H1 (cell line): ENCODE measurements at regions not wholly inside any gene's neighbourhood (a gene's known extent, or its start where the extent isn't known, plus 50 kb on each side); places are given as distances from the start of the nearest gene placed in this dataset.

Experiments used
- CTCF ChIA-PET: fragments of 300-600 bp; sonication (Branson Sonifier 250); formaldehyde crosslinking; loops from one replicate; lab custom pipeline; 2021; ENCODE audit not compliant: partially characterized antibody; lab: Charles Lee
- POLR2A ChIA-PET: fragments of 300-600 bp; sonication (Branson Sonifier 250); formaldehyde crosslinking; loops from one replicate; lab custom pipeline; 2021; ENCODE audit warnings: inconsistent platforms; ENCODE audit not compliant: partially characterized antibody; lab: Charles Lee
- DNase-seq, 2 experiments: peaks; one replicate each; pipeline versions ENCODE4 v3.0.0 to v3.0.0-alpha.2; 2010 to 2022; ENCODE audit warnings: low spot score in 2 of 2, low read depth in 1 of 2, mixed read lengths in 1 of 2
- FAIRE-seq: peaks from 2 replicates; lab custom pipeline; 2011; peaks lifted over from hg19 to GRCh38; lab: Jason Lieb, UNC
- H2AFZ ChIP-seq: 2 replicates; pipeline ENCODE4 v1.8.1; 2012; ENCODE audit warnings: low read length, inconsistent platforms
- H2AK5ac ChIP-seq: 2 replicates; pipeline ENCODE4 v1.6.1; 2013; ENCODE audit warnings: low read depth, low read length
- H2BK120ac ChIP-seq: replicated peaks from 2 replicates; pipeline ENCODE3; 2013; ENCODE audit warnings: low read depth, low read length, inconsistent platforms
- H2BK12ac ChIP-seq: 2 replicates; pipeline ENCODE4 v1.6.1; 2013; ENCODE audit warnings: low read depth, low read length
- H2BK15ac ChIP-seq: 2 replicates; pipeline ENCODE4 v1.6.1; 2013; ENCODE audit warnings: low read length
- H2BK20ac ChIP-seq: 2 replicates; pipeline ENCODE4 v1.6.1; 2013; ENCODE audit warnings: low read length
- H2BK5ac ChIP-seq: 2 replicates; pipeline ENCODE4 v1.6.1; 2013; ENCODE audit warnings: low read depth, low read length
- H3K14ac ChIP-seq: 2 replicates; pipeline ENCODE4 v1.6.1; 2013; ENCODE audit warnings: inconsistent platforms; ENCODE audit not compliant: insufficient read length
- H3K18ac ChIP-seq: 2 replicates; pipeline ENCODE4 v1.6.1; 2013; ENCODE audit warnings: low read length; ENCODE audit errors: extremely low read depth
- H3K23ac ChIP-seq: 2 replicates; pipeline ENCODE4 v1.6.1; 2013; ENCODE audit warnings: inconsistent platforms; ENCODE audit not compliant: insufficient read length
- H3K23me2 ChIP-seq: 2 replicates; pipeline ENCODE4 v1.6.1; 2013; ENCODE audit warnings: low read depth, low read length
- H3K27ac ChIP-seq: 2 replicates; pipeline ENCODE4 v1.6.1; 2011; ENCODE audit warnings: low read depth, low read length, inconsistent platforms
- H3K27me3 ChIP-seq, 4 experiments: replicated peaks in 1 of 4; 1 replicate in 1 of 4; 2 replicates in 3 of 4; pipeline versions ENCODE4 v1.6.1 to v1.8.1; 2011 to 2013; ENCODE audit warnings: low read length in 3 of 4, mild to moderate bottlenecking in 3 of 4, inconsistent platforms in 2 of 4, mixed read lengths in 2 of 4, moderate library complexity in 1 of 4; ENCODE audit not compliant: control insufficient read depth in 3 of 4, insufficient read depth in 3 of 4; ENCODE audit errors: extremely low read depth in 1 of 4
- H3K36me3 ChIP-seq, 4 experiments: 2 replicates each; pipeline versions ENCODE4 v1.6.1 to v1.8.1; 2011 to 2013; ENCODE audit warnings: mild to moderate bottlenecking in 4 of 4, low read length in 3 of 4, moderate library complexity in 2 of 4, control low read depth in 1 of 4, inconsistent platforms in 1 of 4; ENCODE audit not compliant: insufficient read depth in 4 of 4, control insufficient read depth in 2 of 4
- H3K4ac ChIP-seq: replicated peaks from 2 replicates; pipeline ENCODE3; 2013; ENCODE audit warnings: low read length, low read depth, mixed read lengths, inconsistent platforms; ENCODE audit not compliant: insufficient read length
- H3K4me1 ChIP-seq, 4 experiments: replicated peaks in 1 of 4; 1 replicate in 1 of 4; 2 replicates in 3 of 4; pipeline versions ENCODE4 v1.6.1 to v1.8.1; 2011 to 2013; ENCODE audit warnings: low read length in 3 of 4, inconsistent platforms in 2 of 4, mixed read lengths in 1 of 4; ENCODE audit not compliant: insufficient read depth in 4 of 4, control insufficient read depth in 3 of 4
- H3K4me2 ChIP-seq, 2 experiments: 2 replicates each; pipeline versions ENCODE4 v1.6.1 to v1.8.1; 2011 to 2013; ENCODE audit warnings: low read depth in 2 of 2, low read length in 2 of 2, control low read depth in 1 of 2, inconsistent platforms in 1 of 2, mild to moderate bottlenecking in 1 of 2; ENCODE audit not compliant: insufficient read depth in 1 of 2
- H3K4me3 ChIP-seq, 4 experiments: fragments of 200-600, 300-600 bp in 1 of 4; sonication (generic), shearing (Covaris generic), sonication (Bioruptor Twin) in 1 of 4; 2 replicates each; pipeline versions ENCODE4 v1.5.1 to v1.8.1; 2011 to 2016; ENCODE audit warnings: low read length in 4 of 4, low read depth in 3 of 4, control low read depth in 2 of 4, inconsistent platforms in 2 of 4, mild to moderate bottlenecking in 2 of 4, mixed read lengths in 1 of 4, moderate library complexity in 1 of 4; ENCODE audit not compliant: insufficient read depth in 2 of 4; ENCODE audit errors: extremely low read depth in 1 of 4
- H3K56ac ChIP-seq: replicated peaks from 2 replicates; pipeline ENCODE3; 2013; ENCODE audit warnings: low read depth, mild to moderate bottlenecking, mixed read lengths, low read length, inconsistent platforms; ENCODE audit not compliant: insufficient read length
- H3K79me1 ChIP-seq: 2 replicates; pipeline ENCODE4 v1.6.1; 2013; ENCODE audit warnings: low read depth, low read length, control low read depth
- H3K79me2 ChIP-seq, 2 experiments: 2 replicates each; pipeline versions ENCODE4 v1.6.1 to v1.8.1; 2012 to 2013; ENCODE audit warnings: low read length in 2 of 2, mild to moderate bottlenecking in 2 of 2, inconsistent platforms in 1 of 2; ENCODE audit not compliant: insufficient read depth in 2 of 2, control insufficient read depth in 1 of 2
- H3K9ac ChIP-seq, 4 experiments: replicated peaks in 1 of 4; 1 replicate in 1 of 4; 2 replicates in 3 of 4; pipeline versions ENCODE4 v1.6.1 to v1.8.1; 2011 to 2013; ENCODE audit warnings: low read depth in 3 of 4, low read length in 3 of 4, control low read depth in 2 of 4, mild to moderate bottlenecking in 2 of 4, moderate library complexity in 2 of 4, inconsistent platforms in 1 of 4; ENCODE audit errors: extremely low read depth in 1 of 4
- H3K9me3 ChIP-seq, 2 experiments: 2 replicates each; pipeline versions ENCODE4 v1.6.1 to v1.8.1; 2012 to 2013; ENCODE audit warnings: mild to moderate bottlenecking in 2 of 2, moderate library complexity in 2 of 2, control low read depth in 1 of 2, inconsistent platforms in 1 of 2, low read depth in 1 of 2, low read length in 1 of 2, mixed read lengths in 1 of 2; ENCODE audit not compliant: insufficient read depth in 2 of 2
- H4K20me1 ChIP-seq, 2 experiments: replicated peaks in 1 of 2; 2 replicates each; pipeline versions ENCODE3 to v1.8.1; 2011 to 2013; ENCODE audit warnings: inconsistent platforms in 2 of 2, low read length in 2 of 2, mild to moderate bottlenecking in 1 of 2; ENCODE audit not compliant: insufficient read depth in 2 of 2, control insufficient read depth in 1 of 2
- H4K5ac ChIP-seq: 2 replicates; pipeline ENCODE4 v1.6.1; 2013; ENCODE audit warnings: low read length, low read depth, mixed read lengths, inconsistent platforms; ENCODE audit not compliant: insufficient read length
- H4K8ac ChIP-seq: 2 replicates; pipeline ENCODE4 v1.8.0; 2013; ENCODE audit warnings: mild to moderate bottlenecking, moderate library complexity, low read length, inconsistent platforms; ENCODE audit not compliant: insufficient read depth; ENCODE audit errors: extremely low read depth
- H4K91ac ChIP-seq: replicated peaks from 2 replicates; pipeline ENCODE3; 2013; ENCODE audit warnings: low read length, mixed read lengths, inconsistent platforms; ENCODE audit not compliant: insufficient read length
- EP300 ChIP-seq, 2 experiments: IDR thresholded peaks; 1 replicate in 1 of 2; 2 replicates in 1 of 2; pipeline ENCODE4 v1.6.1; 2011 to 2012; ENCODE audit warnings: low read depth in 2 of 2, low read length in 2 of 2, mild to moderate bottlenecking in 2 of 2, borderline replicate concordance in 1 of 2, inconsistent platforms in 1 of 2, moderate library complexity in 1 of 2
- WGBS, 2 experiments: shearing (Covaris generic) in 1 of 2; methylation state at CpG; one replicate each; pipeline versions ENCODE4 v1.1.6 to v1.1.7; 2013 to 2015; ENCODE audit warnings: low lambda C conversion rate in 2 of 2, mixed read lengths in 2 of 2, inconsistent platforms in 1 of 2, low coverage in 1 of 2, missing lambda C conversion rate in 1 of 2; ENCODE audit not compliant: insufficient replicate concordance in 2 of 2, insufficient coverage in 1 of 2, insufficient read length in 1 of 2; ENCODE audit errors: extremely low coverage in 1 of 2, missing lambda C conversion rate in 1 of 2; 5-methylcytosine and 5-hydroxymethylcytosine counted together

- Histone ChIP-seq H3K4me3 (no peak overlapping the region), H2BK20ac (no peak overlapping the region), H2AFZ (no peak overlapping the region), H3K56ac (peak overlapping the region; percentile 85), H2BK5ac (no peak overlapping the region), H3K4me2 (no peak overlapping the region), H3K4me1 (no peaks in the 10 kb centered on the region), H3K79me2 (no peaks in the 10 kb centered on the region), H3K36me3 (no peaks in the 10 kb centered on the region), H3K27me3 (no peaks in the 10 kb centered on the region), H3K9ac (no peak overlapping the region), H4K91ac (no peak overlapping the region), H2BK12ac (0 out of 2 replicates have a peak overlapping the region, but pooled peaks have one; percentile 20), H3K23me2 (peaks cover 7% of the 10 kb centered on the region; the same call in 1 of the 2 replicates), H2BK120ac (no peak overlapping the region), H3K4ac (no peak overlapping the region), H4K8ac (no peak overlapping the region), H2BK15ac (no peak overlapping the region), H4K5ac (no peak overlapping the region), H3K14ac (no peak overlapping the region), H3K27ac (no peak overlapping the region), H4K20me1 (peaks cover 0 to 7% of the 10 kb centered on the region in 2 experiments), H2AK5ac (peak overlapping the region; percentile 54; the same call in 1 of the 2 replicates), H3K18ac (no peak overlapping the region), H3K23ac (no peak overlapping the region), H3K9me3 (peaks cover 3 to 4% of the 10 kb centered on the region in 2 experiments; a peak in 2 of 4 replicates), H3K79me1 (no peaks in the 10 kb centered on the region)
- CTCF ChIA-PET = no interaction called here
- FAIRE-seq = no peak
- POLR2A ChIA-PET = no interaction called here
- TF ChIP-seq EP300 (IDR thresholded peaks at IDR 0.05; ENCODE audit: borderline replicate concordance in 1 of 2, low read depth in 2 of 2, low read length in 2 of 2) = no peak
- no peak for DNase-seq
- WGBS, 2 experiments = 83% methylated on average over 1 of the region's 1 CpG; no CpG with 5 or more reads in 1 of the 2 experiments
Measured at GRCh38 chr22:48055185-48055584, 1292.7 kb downstream of the TBC1D22A start.
